GM13976 (cell line): ENCODE measurements at regions not wholly inside any gene's neighbourhood (a gene's known extent, or its start where the extent isn't known, plus 50 kb on each side); places are given as distances from the start of the nearest gene placed in this dataset.

Experiments used
- DNase-seq: peaks from one replicate; pipeline ENCODE4 v3.0.0; 2012; ENCODE audit warnings: low spot score
- CTCF ChIP-seq: IDR thresholded peaks from 2 replicates; pipeline ENCODE4 v1.5.1; 2012; ENCODE audit warnings: borderline replicate concordance, mild to moderate bottlenecking; ENCODE audit not compliant: insufficient read depth; ENCODE audit errors: extremely low read depth, missing control alignments, control extremely low read depth
- in situ Hi-C: fragments of 300-500 bp; cut with MboI; formaldehyde crosslinking; loops from one replicate; pipeline ENCODE4 v1.12.0; 2022; ENCODE audit warnings: low sequenced_read_pairs, mixed read lengths, inconsistent platforms; ENCODE audit not compliant: unreplicated experiment

GRCh38 chr11:104817973-104818372 is 80.3 kb downstream of the CASP12 start:
- TF ChIP-seq CTCF, result no peak
- in situ Hi-C loops, result no loop called here
- no peak for DNase-seq

DNA sequence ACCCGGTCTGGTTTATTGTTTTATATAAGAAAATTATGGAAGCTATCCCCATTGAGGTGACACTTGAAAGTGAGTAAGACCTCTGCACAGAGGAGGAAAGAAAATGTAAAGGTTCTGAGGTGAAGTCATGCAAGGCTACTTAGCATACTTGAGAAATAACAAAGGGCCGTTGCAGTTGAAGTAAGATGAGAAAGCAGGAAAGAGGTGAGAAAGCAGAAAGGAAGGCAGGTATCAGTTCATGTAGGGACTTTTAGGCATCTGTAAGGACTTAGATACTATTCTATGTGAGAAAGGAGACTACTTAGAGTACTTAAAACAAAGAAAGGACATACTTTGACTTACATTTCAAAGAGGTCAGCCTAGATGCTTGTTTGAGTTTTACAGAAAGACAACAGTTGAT is 84.7 kb downstream of the CASP12 start:
- in situ Hi-C loops, result no loop called here
- no peak for TF ChIP-seq CTCF
- no peak for DNase-seq

DNA sequence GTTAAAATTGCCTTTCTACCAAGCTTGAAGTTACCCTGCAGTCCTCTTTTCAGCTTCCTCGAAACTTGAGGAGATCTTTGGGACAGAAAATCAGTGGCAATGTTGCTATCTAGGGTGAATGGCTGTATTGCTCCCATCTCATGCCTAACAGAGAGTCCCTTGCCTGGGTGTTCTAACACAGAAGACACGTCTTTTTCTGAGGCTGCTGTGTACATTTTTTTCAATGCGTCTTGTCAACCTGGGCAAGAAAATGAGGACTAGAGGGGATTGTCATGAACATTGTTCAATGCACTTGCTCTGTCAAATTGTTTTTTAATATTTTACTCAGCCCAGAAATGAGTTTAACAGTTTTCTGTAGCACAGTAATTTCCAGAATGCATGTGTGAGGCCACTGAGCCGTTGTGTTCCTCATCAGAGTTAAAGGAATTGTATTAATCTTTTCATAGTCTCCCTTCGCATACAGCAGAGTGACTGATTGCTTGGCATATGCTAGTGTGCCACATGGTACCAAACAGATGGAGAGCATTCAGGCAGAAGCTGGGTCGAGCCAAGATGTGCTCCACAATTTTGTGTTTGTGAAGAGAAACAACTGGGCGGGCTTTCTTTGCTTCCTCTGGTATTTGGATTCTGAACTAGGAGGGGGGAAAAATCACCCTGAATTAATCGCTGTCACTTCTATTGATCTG is 86.0 kb downstream of the CASP12 start:
- DNase-seq, result no peak
- TF ChIP-seq CTCF, result no peak
- in situ Hi-C loops, result no loop called here

GRCh38 chr11:104803776-104804175 is 94.5 kb downstream of the CASP12 start:
- in situ Hi-C loops, result no loop called here
- TF ChIP-seq CTCF, result no peak
- DNase-seq, result no peak

GRCh38 chr11:104799251-104799650 is 99.0 kb downstream of the CASP12 start:
- no peak for TF ChIP-seq CTCF
- in situ Hi-C loops, result no loop called here
- no peak for DNase-seq

GRCh38 chr11:104798789-104799188 is 99.5 kb downstream of the CASP12 start:
- in situ Hi-C loops, result no loop called here

More at GRCh38 chr11:104798789-104799188, 99.5 kb downstream of the CASP12 start:
- DNase-seq, result no peak
- TF ChIP-seq CTCF, result no peak
